ENCODE measurements at regions not wholly inside any gene's neighbourhood (a gene's known extent, or its start where the extent isn't known, plus 50 kb on each side); places are given as distances from the start of the nearest gene placed in this dataset.

DNA sequence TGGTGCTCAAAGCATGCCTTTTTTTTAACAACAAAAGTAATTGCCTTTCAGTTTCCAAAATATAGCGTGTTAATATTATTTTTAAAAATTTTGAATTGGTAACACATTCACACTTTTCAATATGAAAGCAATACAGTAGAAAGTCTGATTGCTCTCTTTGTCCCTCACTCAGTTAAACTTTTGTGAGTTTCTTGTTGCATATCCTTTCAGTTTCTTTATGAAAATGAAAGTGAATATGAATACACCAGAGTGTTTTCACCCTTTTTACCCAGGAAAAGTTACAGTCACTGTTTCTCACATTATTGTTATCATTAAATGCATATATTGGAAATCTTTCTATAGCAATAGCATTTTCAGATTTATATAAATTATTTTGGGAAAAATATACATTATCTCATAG is 377.4 kb upstream of the CRIM1 start:
- no peak overlapping the region for H3K9ac ChIP-seq (ENCODE audit: low read length)
- no peaks in the 10 kb centered on the region for H3K9me2 ChIP-seq (replicated peaks; ENCODE audit: low read length)
- peaks cover 15% of the 10 kb centered on the region; the same call in 1 of the 2 replicates for H3K27me3 ChIP-seq (ENCODE audit: low read length)
- H2AFZ ChIP-seq (ENCODE audit: low read length): no peak overlapping the region
- no peak for DNase-seq
- H3F3A ChIP-seq (ENCODE audit: low read length, unreplicated experiment): no peaks in the 10 kb centered on the region
- ATAC-seq: no peak
- no peaks in the 10 kb centered on the region for H3K4me1 ChIP-seq (ENCODE audit: insufficient read depth, low read length)
- no peak for TF ChIP-seq EZH2phosphoT487 (IDR thresholded peaks at IDR 0.05; ENCODE audit: borderline replicate concordance, low read length)
- no peak for TF ChIP-seq EZH2 (IDR thresholded peaks at IDR 0.05; ENCODE audit: low read length, unreplicated experiment)
- TF ChIP-seq, protein P1, sequence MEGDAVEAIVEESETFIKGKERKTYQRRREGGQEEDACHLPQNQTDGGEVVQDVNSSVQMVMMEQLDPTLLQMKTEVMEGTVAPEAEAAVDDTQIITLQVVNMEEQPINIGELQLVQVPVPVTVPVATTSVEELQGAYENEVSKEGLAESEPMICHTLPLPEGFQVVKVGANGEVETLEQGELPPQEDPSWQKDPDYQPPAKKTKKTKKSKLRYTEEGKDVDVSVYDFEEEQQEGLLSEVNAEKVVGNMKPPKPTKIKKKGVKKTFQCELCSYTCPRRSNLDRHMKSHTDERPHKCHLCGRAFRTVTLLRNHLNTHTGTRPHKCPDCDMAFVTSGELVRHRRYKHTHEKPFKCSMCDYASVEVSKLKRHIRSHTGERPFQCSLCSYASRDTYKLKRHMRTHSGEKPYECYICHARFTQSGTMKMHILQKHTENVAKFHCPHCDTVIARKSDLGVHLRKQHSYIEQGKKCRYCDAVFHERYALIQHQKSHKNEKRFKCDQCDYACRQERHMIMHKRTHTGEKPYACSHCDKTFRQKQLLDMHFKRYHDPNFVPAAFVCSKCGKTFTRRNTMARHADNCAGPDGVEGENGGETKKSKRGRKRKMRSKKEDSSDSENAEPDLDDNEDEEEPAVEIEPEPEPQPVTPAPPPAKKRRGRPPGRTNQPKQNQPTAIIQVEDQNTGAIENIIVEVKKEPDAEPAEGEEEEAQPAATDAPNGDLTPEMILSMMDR (conservative IDR thresholded peaks at IDR 0.05; ENCODE audit: low read depth, low read length): no peak
- H3K36me3 ChIP-seq (ENCODE audit: low read depth, low read length): no peaks in the 10 kb centered on the region
- H3K4me3 ChIP-seq (ENCODE audit: low read length): no peak overlapping the region
- intact Hi-C loops (cut with micrococcal nuclease): loop anchor here (10.0 kb wide), 1 partner anchor 697 kb away; no protein-coding TSS in a partner anchor
- no TSS peak for BruUV-seq (replicated peaks)
- no peak overlapping the region for H3K4me2 ChIP-seq (ENCODE audit: low read length)
- ChIA-PET CTCF (no interaction called here), POLR2A (ENCODE audit: unreplicated experiment) (no interaction called here)
- no peaks in the 10 kb centered on the region for H4K20me1 ChIP-seq (ENCODE audit: low read length)
- H3K9me3 ChIP-seq (ENCODE audit: low read length): no peaks in the 10 kb centered on the region
- no peak overlapping the region for H3K27ac ChIP-seq (ENCODE audit: low read length)
- H3K79me2 ChIP-seq (ENCODE audit: low read length): no peaks in the 10 kb centered on the region

DNA sequence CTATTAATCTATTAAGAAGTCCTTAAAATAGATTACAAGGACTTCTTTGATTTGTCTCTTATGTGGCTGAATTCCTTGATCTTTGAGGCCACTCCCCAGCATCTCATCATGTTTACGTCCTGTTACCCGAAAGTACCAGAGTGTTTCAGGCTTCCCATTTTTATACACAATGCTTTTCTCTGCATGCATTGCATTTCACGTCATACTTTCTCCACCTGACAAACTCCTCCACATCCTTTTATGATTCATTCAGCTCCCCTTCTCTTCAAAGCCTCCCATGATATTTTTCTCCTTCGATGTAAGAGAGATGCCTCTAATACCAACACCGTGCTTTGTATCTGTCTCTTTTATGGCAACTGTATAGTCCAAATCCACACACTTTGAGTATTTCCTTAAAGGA is 379.0 kb upstream of the CRIM1 start:
- Histone ChIP-seq H3F3A (ENCODE audit: low read length, unreplicated experiment) (no peaks in the 10 kb centered on the region), H3K4me2 (ENCODE audit: low read length) (no peak overlapping the region), H3K4me3 (ENCODE audit: low read length) (no peak overlapping the region), H3K27me3 (ENCODE audit: low read length) (peaks cover 17% of the 10 kb centered on the region; the same call in 1 of the 2 replicates), H3K79me2 (ENCODE audit: low read length) (no peaks in the 10 kb centered on the region), H3K27ac (ENCODE audit: low read length) (no peak overlapping the region), H3K9me2 (replicated peaks; ENCODE audit: low read length) (no peaks in the 10 kb centered on the region), H4K20me1 (ENCODE audit: low read length) (no peaks in the 10 kb centered on the region), H3K9me3 (ENCODE audit: low read length) (no peaks in the 10 kb centered on the region), H2AFZ (ENCODE audit: low read length) (no peak overlapping the region), H3K36me3 (ENCODE audit: low read depth, low read length) (no peaks in the 10 kb centered on the region), H3K9ac (ENCODE audit: low read length) (no peak overlapping the region), H3K4me1 (ENCODE audit: insufficient read depth, low read length) (no peaks in the 10 kb centered on the region)
- DNase-seq (no peak), ATAC-seq (no peak)
- TF ChIP-seq, protein P1 (conservative IDR thresholded peaks at IDR 0.05; ENCODE audit: low read depth, low read length): no peak
- TF ChIP-seq EZH2 (IDR thresholded peaks at IDR 0.05; ENCODE audit: low read length, unreplicated experiment): no peak
- no peak for TF ChIP-seq EZH2phosphoT487 (IDR thresholded peaks at IDR 0.05; ENCODE audit: borderline replicate concordance, low read length)
- CTCF ChIA-PET: no interaction called here
- POLR2A ChIA-PET (ENCODE audit: unreplicated experiment): no interaction called here
- no TSS peak for BruUV-seq (replicated peaks)
- intact Hi-C loops (cut with micrococcal nuclease): loop anchor here (10.0 kb wide), 1 partner anchor 698 kb away; no protein-coding TSS in a partner anchor

DNA sequence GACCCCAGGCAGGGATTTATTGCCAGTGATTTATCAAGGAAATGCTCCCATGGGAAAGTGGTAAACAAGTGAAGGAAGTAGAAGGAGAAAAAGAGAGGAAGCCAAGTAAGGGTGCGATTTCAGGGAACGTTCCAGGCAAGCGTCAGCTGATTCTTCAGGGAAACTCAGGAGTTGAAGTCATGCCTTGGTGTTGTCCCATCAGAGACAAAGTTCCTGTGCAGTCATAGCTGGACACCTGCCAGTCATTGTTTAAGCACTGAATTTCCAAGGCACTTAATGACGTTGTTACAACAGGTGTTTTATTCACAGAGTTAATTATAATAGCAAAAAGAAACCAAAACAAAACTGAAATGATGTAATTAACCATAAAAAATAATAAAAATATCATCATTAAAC is 381.8 kb upstream of the CRIM1 start:
- peak; percentile 33 for DNase-seq
- Histone ChIP-seq H2AFZ (ENCODE audit: low read length) (no peak overlapping the region), H3K79me2 (ENCODE audit: low read length) (no peaks in the 10 kb centered on the region), H3K4me3 (ENCODE audit: low read length) (no peak overlapping the region), H3K27ac (ENCODE audit: low read length) (no peak overlapping the region), H3F3A (ENCODE audit: low read length, unreplicated experiment) (no peaks in the 10 kb centered on the region), H3K4me2 (ENCODE audit: low read length) (no peak overlapping the region), H3K36me3 (ENCODE audit: low read depth, low read length) (no peaks in the 10 kb centered on the region), H3K4me1 (ENCODE audit: insufficient read depth, low read length) (no peaks in the 10 kb centered on the region), H3K27me3 (ENCODE audit: low read length) (peaks cover 10% of the 10 kb centered on the region; the same call in 1 of the 2 replicates), H3K9me2 (replicated peaks; ENCODE audit: low read length) (no peaks in the 10 kb centered on the region), H4K20me1 (ENCODE audit: low read length) (no peaks in the 10 kb centered on the region), H3K9ac (ENCODE audit: low read length) (no peak overlapping the region), H3K9me3 (ENCODE audit: low read length) (no peaks in the 10 kb centered on the region)
- ATAC-seq: no peak
- BruUV-seq (replicated peaks): no TSS peak
- no peak for TF ChIP-seq EZH2 (IDR thresholded peaks at IDR 0.05; ENCODE audit: low read length, unreplicated experiment)
- intact Hi-C loops (cut with micrococcal nuclease): loop anchor here (5.0 to 10.0 kb wide), 2 partner anchors 349 to 701 kb away; no protein-coding TSS in a partner anchor
- ChIA-PET POLR2A (ENCODE audit: unreplicated experiment) (no interaction called here), CTCF (no interaction called here)
